GM21717 (cell line): ENCODE measurements at regions not wholly inside any gene's neighbourhood (a gene's known extent, or its start where the extent isn't known, plus 50 kb on each side); places are given as distances from the start of the nearest gene placed in this dataset.

Experiments
- ATAC-seq: cut with Tn5 transposase; IDR thresholded peaks from one replicate; pipeline ENCODE4 v1.9.1; 2021; ENCODE audit warnings: mild to moderate bottlenecking, moderate library complexity; ENCODE audit not compliant: unreplicated experiment

DNA sequence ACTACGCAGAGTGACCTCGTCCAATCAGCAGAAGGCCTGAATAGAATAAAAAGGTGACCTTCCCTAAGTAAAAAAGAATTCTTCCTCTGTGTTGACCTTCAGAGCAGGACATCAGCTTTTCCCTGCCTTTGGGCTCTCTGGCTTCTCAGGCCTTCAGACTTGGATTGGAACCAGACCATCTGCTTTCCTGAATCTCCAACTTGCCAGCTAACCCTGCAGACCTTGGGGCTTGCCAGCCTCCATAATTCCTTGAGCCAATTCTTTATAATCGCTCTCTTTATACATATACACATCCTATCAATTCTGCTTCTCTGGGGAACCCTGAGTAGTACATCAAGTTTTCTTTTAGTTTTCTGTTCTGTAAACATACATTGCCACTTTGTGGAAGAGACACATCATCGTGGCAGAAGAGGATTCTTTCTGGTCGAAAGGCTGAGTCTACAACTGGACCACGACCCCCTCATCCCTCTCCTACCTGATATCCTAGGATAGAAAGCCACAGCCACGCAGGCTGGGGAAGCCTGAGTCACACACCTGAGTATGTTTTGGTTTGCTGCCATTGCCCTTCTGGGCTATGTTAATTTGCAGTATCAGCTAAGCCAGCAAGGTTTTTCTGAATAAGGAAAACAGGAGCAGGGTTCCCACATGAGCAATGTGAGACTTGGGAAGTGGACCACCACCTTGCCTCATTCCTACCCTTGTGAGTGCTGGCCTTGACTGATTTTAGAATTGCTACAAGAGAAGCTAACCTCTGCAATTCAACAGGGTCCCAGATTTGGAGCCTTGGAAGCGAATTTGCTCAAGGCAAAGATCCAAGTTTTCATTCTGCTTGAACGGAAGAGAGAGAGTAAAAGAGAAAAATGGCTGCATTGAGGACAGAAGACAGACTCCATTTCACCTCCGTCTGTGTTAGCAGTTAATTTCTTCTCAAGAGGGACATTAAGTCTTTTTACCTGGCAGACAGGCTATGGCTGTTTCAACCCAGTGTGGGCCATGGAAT, 445.2 kb upstream of the FZD8 start:
- no peak for ATAC-seq

- ATAC-seq = no peak
These were observed 433.1 kb upstream of the FZD8 start for GRCh38 chr10:36075196-36075595.

GRCh38 chr10:36073796-36074345, 431.8 kb upstream of the FZD8 start:
- ATAC-seq = no peak

GRCh38 chr10:36068542-36068941, 426.4 kb upstream of the FZD8 start:
- no peak for ATAC-seq

DNA sequence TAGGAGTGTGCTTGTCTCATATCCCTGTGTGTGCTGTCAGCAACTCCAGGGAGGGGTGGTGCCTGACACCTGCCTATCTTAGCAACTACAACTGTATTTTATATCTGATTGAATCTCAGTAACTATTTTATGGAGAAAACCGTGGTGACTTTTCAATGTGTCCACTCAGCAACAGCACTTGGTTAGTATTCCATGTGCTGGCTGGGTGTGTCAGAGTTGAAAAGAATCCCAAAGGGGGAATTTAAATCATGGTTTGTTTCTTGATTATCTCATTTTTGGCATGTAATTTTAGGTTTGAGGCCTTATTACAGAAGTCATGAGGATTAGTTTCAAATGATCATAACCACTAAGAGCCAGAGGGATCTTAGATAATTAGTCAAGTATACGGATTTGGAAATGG, 425.7 kb upstream of the FZD8 start:
- ATAC-seq = no peak

- ATAC-seq = no peak
These were observed 424.8 kb upstream of the FZD8 start for GRCh38 chr10:36066850-36067249.

GRCh38 chr10:36066102-36066501, 424.0 kb upstream of the FZD8 start:
- no peak for ATAC-seq

DNA sequence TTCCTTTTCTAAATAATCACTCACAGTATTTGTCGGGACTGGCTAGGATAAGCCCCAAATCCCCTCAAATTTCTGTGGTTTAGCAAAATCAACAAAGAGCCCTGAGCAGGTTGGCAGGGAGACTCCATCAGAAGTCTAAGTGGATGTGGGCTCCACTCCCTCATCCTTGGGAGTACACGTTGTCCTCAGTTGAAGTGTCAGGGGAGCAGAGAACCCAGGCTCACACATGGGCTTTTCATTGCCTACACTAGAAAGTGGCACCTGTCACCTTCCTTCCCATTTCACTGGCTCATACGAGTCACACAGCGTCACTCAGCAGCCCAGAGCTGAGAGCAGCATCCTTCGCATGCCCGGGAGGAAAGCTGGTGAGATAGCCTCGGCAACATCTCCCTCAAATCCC, 421.3 kb upstream of the FZD8 start:
- ATAC-seq = no peak

- no peak for ATAC-seq
These were observed 415.6 kb upstream of the FZD8 start for GRCh38 chr10:36057731-36058130.

- no peak for ATAC-seq
These were observed 415.1 kb upstream of the FZD8 start for GRCh38 chr10:36057180-36057579.

- ATAC-seq = no peak
These were observed 411.7 kb upstream of the FZD8 start for GRCh38 chr10:36053775-36054174.

- ATAC-seq = no peak
These were observed 411.2 kb upstream of the FZD8 start for GRCh38 chr10:36053271-36053670.

GRCh38 chr10:36051500-36051991, 409.4 kb upstream of the FZD8 start:
- ATAC-seq = no peak

GRCh38 chr10:36050763-36051499, 408.8 kb upstream of the FZD8 start:
- ATAC-seq = no peak

GRCh38 chr10:36048780-36049179, 406.7 kb upstream of the FZD8 start:
- ATAC-seq = no peak

- no peak for ATAC-seq
These were observed 406.1 kb upstream of the FZD8 start for GRCh38 chr10:36048236-36048635.

DNA sequence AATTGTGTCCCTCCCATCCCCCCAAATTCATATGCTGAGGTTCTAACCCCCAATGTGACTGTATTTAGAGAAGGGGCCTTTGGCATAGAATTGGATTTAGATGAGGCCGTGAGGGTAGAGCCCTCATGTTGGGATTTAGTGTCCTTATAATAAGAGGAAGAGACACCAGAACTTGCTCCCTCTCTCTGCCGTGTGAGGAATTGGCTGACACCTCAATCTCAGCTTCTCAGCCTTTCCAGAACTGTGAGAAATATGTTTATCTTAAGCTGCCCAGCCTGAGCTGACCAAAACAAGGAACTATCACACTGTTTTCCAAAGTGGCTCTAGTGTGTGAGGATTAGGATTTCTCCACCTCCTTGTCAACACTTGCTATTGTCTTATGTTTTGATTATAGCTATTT, 400.0 kb upstream of the FZD8 start:
- no peak for ATAC-seq

DNA sequence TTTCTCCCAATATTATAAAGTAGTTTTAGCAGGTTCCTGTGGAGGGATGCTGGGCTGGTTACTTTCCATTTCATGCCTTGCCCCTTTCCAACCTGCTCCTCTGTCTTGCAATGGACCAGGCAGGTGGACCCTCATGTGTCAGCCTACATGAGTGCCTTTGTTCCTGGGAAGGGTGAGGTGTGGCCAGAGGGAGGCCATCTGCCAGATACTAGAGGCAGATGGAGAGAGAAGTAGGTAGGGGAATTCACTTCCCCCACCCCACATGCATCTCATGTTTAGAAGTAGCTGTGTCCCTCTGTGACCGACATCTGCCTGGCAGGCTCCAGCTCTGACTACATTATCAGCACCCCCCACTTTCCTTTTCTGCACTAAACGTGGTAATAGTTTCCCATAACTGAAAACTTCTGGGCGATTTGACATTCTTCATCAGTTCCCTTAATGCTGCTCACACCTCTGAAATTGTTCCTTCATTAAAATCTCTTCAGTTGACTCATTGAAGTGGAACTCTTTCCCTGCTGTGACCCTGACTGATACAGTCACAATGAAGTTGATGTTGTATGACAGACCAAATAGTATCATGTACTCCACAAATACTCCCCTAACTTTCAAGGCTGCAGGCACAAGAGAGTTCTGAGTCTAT, 396.3 kb upstream of the FZD8 start:
- ATAC-seq = no peak

DNA sequence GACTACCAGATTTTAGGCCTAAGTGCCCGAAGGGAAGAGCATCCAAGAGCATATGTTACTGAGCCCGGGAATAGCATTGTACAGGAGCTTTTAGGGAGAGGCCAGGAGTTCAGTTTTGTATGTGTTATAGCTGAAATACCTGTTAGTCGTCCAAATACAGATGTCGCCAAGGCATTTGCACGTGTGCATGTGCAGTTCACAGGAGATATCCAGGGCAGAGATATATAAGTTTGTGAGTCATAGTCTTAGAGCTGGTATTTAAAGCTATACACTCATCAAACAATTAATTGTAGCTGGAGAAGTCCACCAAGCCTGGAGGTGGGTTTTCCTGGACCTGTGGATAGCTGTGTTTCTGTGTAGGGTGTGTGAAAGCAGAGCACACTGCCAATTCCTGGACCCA, 394.0 kb upstream of the FZD8 start:
- no peak for ATAC-seq

GRCh38 chr10:36033808-36034207, 391.7 kb upstream of the FZD8 start:
- no peak for ATAC-seq

GRCh38 chr10:36030516-36030915, 388.4 kb upstream of the FZD8 start:
- ATAC-seq = no peak
